Mesenchymal stem cell (in vitro differentiated cells and primary cell): ENCODE measurements at regions not wholly inside any gene's neighbourhood (a gene's known extent, or its start where the extent isn't known, plus 50 kb on each side); places are given as distances from the start of the nearest gene placed in this dataset.

Experiments
- DNase-seq: peaks from one replicate; pipeline ENCODE4 v3.0.0-alpha.2; 2013
- H2AFZ ChIP-seq: one replicate; pipeline ENCODE4 v1.6.1; 2013; ENCODE audit warnings: low read depth, mild to moderate bottlenecking, control low read depth, inconsistent platforms, low read length, moderate library complexity
- H2AK5ac ChIP-seq: 2 replicates; pipeline ENCODE4 v1.6.1; 2013; ENCODE audit warnings: low read length, moderate library complexity, mild to moderate bottlenecking, inconsistent platforms; ENCODE audit not compliant: severe bottlenecking
- H2BK120ac ChIP-seq: one replicate; pipeline ENCODE4 v1.6.1; 2013; ENCODE audit warnings: low read depth, mild to moderate bottlenecking, inconsistent platforms, low read length, moderate library complexity
- H2BK12ac ChIP-seq, 2 experiments: one replicate each; pipeline ENCODE4 v1.6.1; 2013; ENCODE audit warnings: inconsistent platforms in 2 of 2, low read length in 2 of 2, mild to moderate bottlenecking in 2 of 2, moderate library complexity in 2 of 2, control low read depth in 1 of 2
- H2BK15ac ChIP-seq: one replicate; pipeline ENCODE4 v1.6.1; 2013; ENCODE audit warnings: mild to moderate bottlenecking, low read depth, inconsistent platforms; ENCODE audit not compliant: poor library complexity, severe bottlenecking
- H2BK5ac ChIP-seq: 2 replicates; pipeline ENCODE4 v1.6.1; 2013; ENCODE audit warnings: low read depth, mild to moderate bottlenecking, low read length, control low read depth, inconsistent platforms; ENCODE audit not compliant: poor library complexity, severe bottlenecking
- H3K14ac ChIP-seq, 2 experiments: one replicate each; pipeline ENCODE4 v1.6.1; 2013; ENCODE audit warnings: inconsistent platforms in 2 of 2, low read length in 2 of 2, control low read depth in 1 of 2, mild to moderate bottlenecking in 1 of 2, moderate library complexity in 1 of 2
- H3K18ac ChIP-seq, 2 experiments: one replicate each; pipeline ENCODE4 v1.6.1; 2013; ENCODE audit warnings: inconsistent platforms in 2 of 2, low read length in 2 of 2, control low read depth in 1 of 2, low read depth in 1 of 2, mild to moderate bottlenecking in 1 of 2
- H3K23ac ChIP-seq, 2 experiments: one replicate each; pipeline ENCODE4 v1.6.1; 2013; ENCODE audit warnings: inconsistent platforms in 2 of 2, low read length in 2 of 2, mild to moderate bottlenecking in 2 of 2, moderate library complexity in 2 of 2, control low read depth in 1 of 2
- H3K27ac ChIP-seq: 2 replicates; pipeline ENCODE4 v1.5.1; 2013; ENCODE audit warnings: mild to moderate bottlenecking, moderate library complexity, low read length, control low read depth, inconsistent platforms; ENCODE audit not compliant: poor library complexity, severe bottlenecking
- H3K27me3 ChIP-seq, 2 experiments: 2 replicates each; pipeline versions ENCODE4 v1.6.1 to v1.7.0; 2013; ENCODE audit warnings: low read length in 2 of 2, mild to moderate bottlenecking in 2 of 2, moderate library complexity in 2 of 2, control low read depth in 1 of 2, inconsistent platforms in 1 of 2; ENCODE audit not compliant: control insufficient read depth in 1 of 2, insufficient read depth in 1 of 2
- H3K36me3 ChIP-seq, 2 experiments: 2 replicates each; pipeline versions ENCODE4 v1.6.1 to v1.7.0; 2013; ENCODE audit warnings: low read length in 2 of 2, control low read depth in 1 of 2, inconsistent platforms in 1 of 2, low read depth in 1 of 2, mild to moderate bottlenecking in 1 of 2; ENCODE audit not compliant: insufficient read depth in 2 of 2, control insufficient read depth in 1 of 2
- H3K4ac ChIP-seq, 2 experiments: one replicate each; pipeline ENCODE4 v1.6.1; 2013; ENCODE audit warnings: inconsistent platforms in 2 of 2, low read length in 2 of 2, mild to moderate bottlenecking in 2 of 2, moderate library complexity in 2 of 2, control low read depth in 1 of 2, low read depth in 1 of 2
- H3K4me1 ChIP-seq: 2 replicates; pipeline ENCODE4 v1.6.1; 2013; ENCODE audit warnings: low read depth, low read length, control low read depth; ENCODE audit not compliant: control insufficient read depth, insufficient read depth
- H3K4me2 ChIP-seq: 2 replicates; pipeline ENCODE4 v1.6.1; 2013; ENCODE audit warnings: low read length, mild to moderate bottlenecking, inconsistent platforms; ENCODE audit not compliant: poor library complexity, severe bottlenecking
- H3K4me3 ChIP-seq, 2 experiments: 2 replicates each; pipeline versions ENCODE4 v1.5.1 to v1.7.0; 2013; ENCODE audit warnings: low read length in 2 of 2, mild to moderate bottlenecking in 2 of 2, control low read depth in 1 of 2, low read depth in 1 of 2; ENCODE audit not compliant: insufficient read depth in 1 of 2
- H3K79me1 ChIP-seq: replicated peaks from 2 replicates; pipeline ENCODE4 v1.6.1; 2013; ENCODE audit warnings: mild to moderate bottlenecking, control low read depth, low read length, inconsistent platforms; ENCODE audit not compliant: poor library complexity, severe bottlenecking
- H3K9ac ChIP-seq: 2 replicates; pipeline ENCODE4 v1.7.0; 2013; ENCODE audit warnings: mild to moderate bottlenecking, low read length, moderate library complexity
- H3K9me3 ChIP-seq: 2 replicates; pipeline ENCODE4 v1.7.0; 2013; ENCODE audit warnings: mild to moderate bottlenecking, low read length; ENCODE audit not compliant: control insufficient read depth
- H4K8ac ChIP-seq: one replicate; pipeline ENCODE4 v1.6.1; 2013; ENCODE audit warnings: inconsistent platforms, mild to moderate bottlenecking, low read length, moderate library complexity
- H4K91ac ChIP-seq: one replicate; pipeline ENCODE4 v1.6.1; 2013; ENCODE audit warnings: mild to moderate bottlenecking, low read length, inconsistent platforms
- WGBS: methylation state at CpG from one replicate; pipeline ENCODE4 v1.1.7; 2013; ENCODE audit warnings: mixed read lengths; 5-methylcytosine and 5-hydroxymethylcytosine counted together

GRCh38 chr21:22725436-22725835, 1727.2 kb downstream of the NCAM2 start:
- 92% methylated on average over 2 of the region's 3 CpGs for WGBS
- H3K4ac ChIP-seq: no peak overlapping the region

GRCh38 chr21:22728091-22728490, 1729.9 kb downstream of the NCAM2 start:
- H3K18ac ChIP-seq: no peak overlapping the region
- H3K27me3 ChIP-seq: no peaks in the 10 kb centered on the region
- H4K91ac ChIP-seq: no peak overlapping the region
- H2BK12ac ChIP-seq: no peak overlapping the region
- WGBS: 73% methylated on average over 1 of the region's 2 CpGs
- no peak overlapping the region for H3K14ac ChIP-seq
- no peak overlapping the region for H2BK5ac ChIP-seq
- no peak overlapping the region for H3K4ac ChIP-seq
- H3K4me1 ChIP-seq: no peaks in the 10 kb centered on the region
- no peak overlapping the region for H3K23ac ChIP-seq
- no peak overlapping the region for H4K8ac ChIP-seq
- H3K4me2 ChIP-seq: no peak overlapping the region
- no peak overlapping the region for H3K9ac ChIP-seq
- H3K79me1 ChIP-seq: no peaks in the 10 kb centered on the region
- no peak overlapping the region for H2BK15ac ChIP-seq
- no peak overlapping the region for H3K4me3 ChIP-seq
- no peaks in the 10 kb centered on the region for H3K36me3 ChIP-seq
- H3K27ac ChIP-seq: no peak overlapping the region
- no peak overlapping the region for H2BK120ac ChIP-seq
- no peak overlapping the region for H2AK5ac ChIP-seq
- H3K9me3 ChIP-seq: peaks cover 40% of the 10 kb centered on the region
- H2AFZ ChIP-seq: no peak overlapping the region
- no peak for DNase-seq

More at GRCh38 chr21:22725436-22725835, 1727.2 kb downstream of the NCAM2 start:
- H2AK5ac ChIP-seq: no peak overlapping the region
- no peak overlapping the region for H4K91ac ChIP-seq
- no peak overlapping the region for H2BK15ac ChIP-seq
- no peaks in the 10 kb centered on the region for H3K4me1 ChIP-seq
- H3K36me3 ChIP-seq: no peaks in the 10 kb centered on the region
- H3K79me1 ChIP-seq: no peaks in the 10 kb centered on the region
- no peak overlapping the region for H3K18ac ChIP-seq
- peaks cover 37% of the 10 kb centered on the region for H3K9me3 ChIP-seq
- H3K14ac ChIP-seq: no peak overlapping the region
- no peak overlapping the region for H3K9ac ChIP-seq
- H3K27ac ChIP-seq: no peak overlapping the region
- no peak overlapping the region for H3K4me3 ChIP-seq
- no peak overlapping the region for H2AFZ ChIP-seq
- no peak overlapping the region for H3K23ac ChIP-seq
- no peak overlapping the region for H3K4me2 ChIP-seq
- no peak overlapping the region for H4K8ac ChIP-seq
- H2BK120ac ChIP-seq: no peak overlapping the region
- DNase-seq: no peak
- no peak overlapping the region for H2BK12ac ChIP-seq
- H3K27me3 ChIP-seq: no peaks in the 10 kb centered on the region
- no peak overlapping the region for H2BK5ac ChIP-seq

GRCh38 chr21:22743085-22743484, 1744.9 kb downstream of the NCAM2 start:
- Histone ChIP-seq H3K27ac (no peak overlapping the region), H2BK15ac (no peak overlapping the region), H3K4ac (no peak overlapping the region), H3K4me1 (no peaks in the 10 kb centered on the region), H3K18ac (no peak overlapping the region), H2AK5ac (no peak overlapping the region), H2BK12ac (no peak overlapping the region), H3K4me3 (no peak overlapping the region), H3K36me3 (no peaks in the 10 kb centered on the region), H3K9me3 (peaks cover 7% of the 10 kb centered on the region), H3K23ac (no peak overlapping the region), H3K79me1 (no peaks in the 10 kb centered on the region), H2BK120ac (no peak overlapping the region), H3K9ac (no peak overlapping the region), H4K91ac (no peak overlapping the region), H2AFZ (no peak overlapping the region), H3K14ac (no peak overlapping the region), H2BK5ac (no peak overlapping the region), H4K8ac (no peak overlapping the region), H3K4me2 (no peak overlapping the region), H3K27me3 (no peaks in the 10 kb centered on the region)
- no peak for DNase-seq

- Histone ChIP-seq H2BK120ac (no peak overlapping the region), H2BK12ac (no peak overlapping the region), H4K8ac (no peak overlapping the region), H3K27ac (no peak overlapping the region), H3K9ac (no peak overlapping the region), H2AFZ (no peak overlapping the region), H3K4ac (no peak overlapping the region), H3K9me3 (no peaks in the 10 kb centered on the region), H3K4me3 (no peak overlapping the region), H2BK5ac (no peak overlapping the region), H3K36me3 (no peaks in the 10 kb centered on the region), H3K79me1 (no peaks in the 10 kb centered on the region), H3K14ac (no peak overlapping the region), H3K18ac (no peak overlapping the region), H3K4me1 (no peaks in the 10 kb centered on the region), H3K27me3 (no peaks in the 10 kb centered on the region), H3K23ac (no peak overlapping the region), H2BK15ac (no peak overlapping the region), H4K91ac (no peak overlapping the region), H2AK5ac (no peak overlapping the region), H3K4me2 (no peak overlapping the region)
- DNase-seq: no peak
- 78% methylated on average over 1 of the region's 1 CpG for WGBS
These were observed 1756.5 kb downstream of the NCAM2 start for GRCh38 chr21:22754746-22755145.
